Uterus (tissue), 3 donors: ENCODE measurements at regions not wholly inside any gene's neighbourhood (a gene's known extent, or its start where the extent isn't known, plus 50 kb on each side); places are given as distances from the start of the nearest gene placed in this dataset.

Experiments used
- DNase-seq, 2 donors: peaks; one replicate each; pipeline ENCODE4 v3.0.0-alpha.2; 2019 to 2020
- H3K27ac ChIP-seq, 2 donors: fragments of 200-600 bp; sonication (generic); 1 replicate in 1 of 2; 2 replicates in 1 of 2; pipeline ENCODE4 v1.5.1; 2016 to 2018
- H3K27me3 ChIP-seq, 2 donors: fragments of 200-600 bp; sonication (generic); one replicate each; pipeline ENCODE4 v1.5.1; 2018 to 2019; ENCODE audit warnings: control low read depth in 1 of 2
- H3K36me3 ChIP-seq, 2 donors: fragments of 200-600 bp; sonication (generic); one replicate each; pipeline ENCODE4 v1.5.1; 2019; ENCODE audit warnings: control low read depth in 1 of 2
- H3K4me1 ChIP-seq, 2 donors: fragments of 200-600 bp; sonication (generic); one replicate each; pipeline ENCODE4 v1.5.1; 2018 to 2019; ENCODE audit warnings: control low read depth in 1 of 2
- H3K4me3 ChIP-seq, 2 donors: fragments of 200-600 bp; sonication (generic); 1 replicate in 1 of 2; 2 replicates in 1 of 2; pipeline ENCODE4 v1.5.1; 2018 to 2019; ENCODE audit warnings: mild to moderate bottlenecking in 1 of 2
- H3K9me3 ChIP-seq, 2 donors: fragments of 200-600 bp; sonication (generic); one replicate each; pipeline ENCODE4 v1.5.1; 2019; ENCODE audit warnings: control low read depth in 1 of 2
- POLR2A ChIP-seq, 2 donors: fragments of 450-650 bp; IDR thresholded peaks; one replicate each; pipeline ENCODE4 v1.6.1; 2016; ENCODE audit warnings: antibody characterized with exemption in 2 of 2, mild to moderate bottlenecking in 1 of 2, moderate library complexity in 1 of 2
- intact Hi-C: fragments of 100-400 bp; cut with DNase I; formaldehyde crosslinking; loops from one replicate; pipeline ENCODE4 v1.15.1; 2023; ENCODE audit warnings: low total_unique reads
- TF ChIP-seq, protein P1 (sequence below), 4 experiments: fragments of 200-600 bp in 2 of 4; fragments of 450-650 bp in 2 of 4; sonication (generic) in 2 of 4; IDR thresholded peaks; one replicate each; pipeline ENCODE4 v1.5.1; 2016 to 2019; ENCODE audit warnings: antibody characterized with exemption in 4 of 4, mild to moderate bottlenecking in 2 of 4, moderate library complexity in 1 of 4
- donor health status: DM: yes; HTN: yes; CAD: no.

DNA sequence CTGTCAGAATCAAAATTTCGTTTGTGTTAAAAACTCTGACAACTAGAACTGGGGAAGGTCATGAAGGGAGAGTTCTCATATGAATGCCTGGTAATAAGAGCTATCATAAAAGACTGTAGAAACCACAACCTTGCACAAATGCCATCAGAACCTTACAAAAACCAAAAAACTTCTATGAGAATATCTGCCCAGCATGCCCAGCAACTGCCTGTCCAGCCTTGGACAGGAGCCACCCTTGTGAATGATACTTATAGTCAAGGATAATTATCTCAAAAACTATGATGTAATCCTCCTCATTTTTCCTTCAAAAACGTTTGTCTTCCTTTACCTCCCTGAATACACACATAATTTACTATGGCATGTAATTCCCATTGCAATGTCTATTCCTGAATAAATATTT is 53.4 kb upstream of the C1orf185 start:
- Histone ChIP-seq H3K36me3 (no peaks in the 10 kb centered on the region), H3K9me3 (no peaks in the 10 kb centered on the region), H3K27ac (no peak overlapping the region), H3K27me3 (no peaks in the 10 kb centered on the region), H3K4me3 (no peak overlapping the region), H3K4me1 (no peaks in the 10 kb centered on the region)
- intact Hi-C loops: no loop called here
- TF ChIP-seq, protein P1, sequence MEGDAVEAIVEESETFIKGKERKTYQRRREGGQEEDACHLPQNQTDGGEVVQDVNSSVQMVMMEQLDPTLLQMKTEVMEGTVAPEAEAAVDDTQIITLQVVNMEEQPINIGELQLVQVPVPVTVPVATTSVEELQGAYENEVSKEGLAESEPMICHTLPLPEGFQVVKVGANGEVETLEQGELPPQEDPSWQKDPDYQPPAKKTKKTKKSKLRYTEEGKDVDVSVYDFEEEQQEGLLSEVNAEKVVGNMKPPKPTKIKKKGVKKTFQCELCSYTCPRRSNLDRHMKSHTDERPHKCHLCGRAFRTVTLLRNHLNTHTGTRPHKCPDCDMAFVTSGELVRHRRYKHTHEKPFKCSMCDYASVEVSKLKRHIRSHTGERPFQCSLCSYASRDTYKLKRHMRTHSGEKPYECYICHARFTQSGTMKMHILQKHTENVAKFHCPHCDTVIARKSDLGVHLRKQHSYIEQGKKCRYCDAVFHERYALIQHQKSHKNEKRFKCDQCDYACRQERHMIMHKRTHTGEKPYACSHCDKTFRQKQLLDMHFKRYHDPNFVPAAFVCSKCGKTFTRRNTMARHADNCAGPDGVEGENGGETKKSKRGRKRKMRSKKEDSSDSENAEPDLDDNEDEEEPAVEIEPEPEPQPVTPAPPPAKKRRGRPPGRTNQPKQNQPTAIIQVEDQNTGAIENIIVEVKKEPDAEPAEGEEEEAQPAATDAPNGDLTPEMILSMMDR (IDR thresholded peaks at IDR 0.05): no peak
- no peak for TF ChIP-seq POLR2A (IDR thresholded peaks at IDR 0.05)
- no peak for DNase-seq
